ENCODE measurements at regions not wholly inside any gene's neighbourhood (a gene's known extent, or its start where the extent isn't known, plus 50 kb on each side); places are given as distances from the start of the nearest gene placed in this dataset.
"Not testable (repeated sequence)": the region's sequence is repeated elsewhere in the genome, so short reads cannot be mapped to it uniquely, and the experiment has no call there.

GRCh38 chr14:86779416-86779815 is 1213.6 kb downstream of the GALC start:
- H3K4me3 ChIP-seq (ENCODE audit: low read depth, low read length) = no peak overlapping the region
- peak; percentile 34 for DNase-seq (ENCODE audit: low read depth)
- TF ChIP-seq, protein P1, sequence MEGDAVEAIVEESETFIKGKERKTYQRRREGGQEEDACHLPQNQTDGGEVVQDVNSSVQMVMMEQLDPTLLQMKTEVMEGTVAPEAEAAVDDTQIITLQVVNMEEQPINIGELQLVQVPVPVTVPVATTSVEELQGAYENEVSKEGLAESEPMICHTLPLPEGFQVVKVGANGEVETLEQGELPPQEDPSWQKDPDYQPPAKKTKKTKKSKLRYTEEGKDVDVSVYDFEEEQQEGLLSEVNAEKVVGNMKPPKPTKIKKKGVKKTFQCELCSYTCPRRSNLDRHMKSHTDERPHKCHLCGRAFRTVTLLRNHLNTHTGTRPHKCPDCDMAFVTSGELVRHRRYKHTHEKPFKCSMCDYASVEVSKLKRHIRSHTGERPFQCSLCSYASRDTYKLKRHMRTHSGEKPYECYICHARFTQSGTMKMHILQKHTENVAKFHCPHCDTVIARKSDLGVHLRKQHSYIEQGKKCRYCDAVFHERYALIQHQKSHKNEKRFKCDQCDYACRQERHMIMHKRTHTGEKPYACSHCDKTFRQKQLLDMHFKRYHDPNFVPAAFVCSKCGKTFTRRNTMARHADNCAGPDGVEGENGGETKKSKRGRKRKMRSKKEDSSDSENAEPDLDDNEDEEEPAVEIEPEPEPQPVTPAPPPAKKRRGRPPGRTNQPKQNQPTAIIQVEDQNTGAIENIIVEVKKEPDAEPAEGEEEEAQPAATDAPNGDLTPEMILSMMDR (IDR thresholded peaks at IDR 0.05; ENCODE audit: insufficient read depth, low read length) = no peak

GRCh38 chr14:86777963-86778602 is 1214.9 kb downstream of the GALC start:
- H3K4me3 ChIP-seq (ENCODE audit: low read depth, low read length) = no peak overlapping the region
- TF ChIP-seq, protein P1 (IDR thresholded peaks at IDR 0.05; ENCODE audit: insufficient read depth, low read length) = no peak
- DNase-seq (ENCODE audit: low read depth) = peak; percentile 85

DNA sequence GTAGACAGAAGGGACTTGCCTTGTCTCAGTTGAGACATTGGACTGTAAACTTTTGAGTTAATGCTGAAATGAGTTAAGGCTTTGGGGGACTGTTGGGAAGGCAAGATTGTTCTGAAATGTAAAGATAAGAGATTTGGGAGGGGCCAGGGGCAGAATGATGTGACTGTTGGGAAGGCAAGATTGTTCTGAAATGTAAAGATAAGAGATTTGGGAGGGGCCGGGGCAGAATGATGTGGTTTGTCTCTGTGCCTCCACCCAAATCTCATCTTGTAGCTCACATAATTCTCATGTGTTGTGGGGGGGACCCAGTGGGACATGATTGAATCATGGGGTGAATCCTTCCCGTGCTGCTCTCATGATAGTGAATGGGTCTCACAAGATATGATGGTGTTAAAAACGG is 1217.1 kb downstream of the GALC start:
- H3K4me3 ChIP-seq (ENCODE audit: low read depth, low read length); DNase-seq (ENCODE audit: low read depth): not testable (repeated sequence)

- no peak overlapping the region for H3K4me3 ChIP-seq (ENCODE audit: low read depth, low read length)
- TF ChIP-seq, protein P1 (IDR thresholded peaks at IDR 0.05; ENCODE audit: insufficient read depth, low read length) = no peak
- DNase-seq (ENCODE audit: low read depth) = no peak
Observed at GRCh38 chr14:86774916-86775315, 1218.1 kb downstream of the GALC start.

DNA sequence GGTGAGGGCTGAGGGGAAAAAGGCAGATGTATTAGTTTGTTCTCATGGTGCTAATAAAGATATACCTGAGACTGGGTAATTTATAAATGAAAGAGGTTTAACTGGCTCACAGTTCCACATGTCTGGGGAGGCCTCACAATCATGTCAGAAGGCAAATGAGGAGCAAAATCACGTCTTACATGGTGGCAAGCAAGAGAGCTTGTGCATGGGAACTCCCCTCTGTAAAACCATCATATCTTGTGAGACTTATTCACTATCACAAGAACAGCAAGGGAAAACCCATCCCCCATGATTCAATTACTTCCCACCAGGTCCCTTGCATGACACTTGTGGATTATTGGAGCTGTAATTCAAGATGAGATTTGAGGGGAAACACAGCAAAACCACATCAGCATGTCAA is 1220.9 kb downstream of the GALC start:
- H3K4me3 ChIP-seq (ENCODE audit: low read depth, low read length) = no peak overlapping the region
- TF ChIP-seq, protein P1 (IDR thresholded peaks at IDR 0.05; ENCODE audit: insufficient read depth, low read length) = no peak
- DNase-seq (ENCODE audit: low read depth) = no peak

- DNase-seq (ENCODE audit: low read depth) = no peak
- no peak overlapping the region for H3K4me3 ChIP-seq (ENCODE audit: low read depth, low read length)
- TF ChIP-seq, protein P1 (IDR thresholded peaks at IDR 0.05; ENCODE audit: insufficient read depth, low read length) = no peak
Observed at GRCh38 chr14:86770186-86770585, 1222.8 kb downstream of the GALC start.

- TF ChIP-seq, protein P1 (IDR thresholded peaks at IDR 0.05; ENCODE audit: insufficient read depth, low read length) = no peak
- H3K4me3 ChIP-seq (ENCODE audit: low read depth, low read length) = no peak overlapping the region
- no peak for DNase-seq (ENCODE audit: low read depth)
Observed at GRCh38 chr14:86766469-86766868, 1226.5 kb downstream of the GALC start.
